ENCODE measurements at regions not wholly inside any gene's neighbourhood (a gene's known extent, or its start where the extent isn't known, plus 50 kb on each side); places are given as distances from the start of the nearest gene placed in this dataset.

DNA sequence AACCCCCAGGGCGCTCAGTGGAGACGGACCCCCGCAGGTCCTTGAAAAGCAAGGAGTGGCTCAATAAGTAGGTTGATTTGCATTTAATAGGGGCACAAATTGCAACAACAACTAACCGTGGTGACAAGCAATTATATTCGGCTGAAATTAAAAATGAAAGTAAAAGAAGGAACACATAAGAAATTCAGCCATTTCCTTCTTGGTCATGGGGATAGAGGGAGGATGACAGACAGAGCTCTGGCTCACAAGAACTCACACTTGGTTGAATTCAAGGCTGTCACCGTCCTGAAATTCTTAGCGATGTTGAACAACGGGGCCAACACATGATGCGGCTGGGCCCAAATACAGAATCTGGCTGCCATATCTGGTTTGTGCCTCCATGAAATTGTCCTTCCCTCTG is 129.0 kb downstream of the EDN3 start:
- no peak for DNase-seq (ENCODE audit: low read depth in 2 of 2, low spot score in 1 of 2)

DNA sequence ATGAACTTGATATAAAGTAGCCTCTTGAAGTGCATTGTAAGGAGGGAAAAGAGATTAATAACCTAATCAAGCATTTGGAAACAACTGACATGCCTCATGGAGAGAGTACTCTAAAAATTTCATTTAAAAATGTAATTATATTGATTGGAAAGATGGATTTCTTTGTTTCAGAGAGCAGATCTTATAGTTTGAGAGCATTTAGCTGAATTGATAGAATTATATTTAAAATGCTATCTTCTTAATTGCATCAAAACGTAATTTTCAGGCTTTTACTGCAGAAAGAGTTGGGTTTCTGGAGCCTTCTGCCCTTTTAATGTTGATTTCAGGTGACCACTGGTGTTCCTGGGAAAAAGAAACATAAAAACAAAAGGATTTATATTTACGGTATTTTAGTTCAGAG is 130.6 kb downstream of the EDN3 start:
- DNase-seq (ENCODE audit: low read depth in 2 of 2, low spot score in 1 of 2): no peak

DNA sequence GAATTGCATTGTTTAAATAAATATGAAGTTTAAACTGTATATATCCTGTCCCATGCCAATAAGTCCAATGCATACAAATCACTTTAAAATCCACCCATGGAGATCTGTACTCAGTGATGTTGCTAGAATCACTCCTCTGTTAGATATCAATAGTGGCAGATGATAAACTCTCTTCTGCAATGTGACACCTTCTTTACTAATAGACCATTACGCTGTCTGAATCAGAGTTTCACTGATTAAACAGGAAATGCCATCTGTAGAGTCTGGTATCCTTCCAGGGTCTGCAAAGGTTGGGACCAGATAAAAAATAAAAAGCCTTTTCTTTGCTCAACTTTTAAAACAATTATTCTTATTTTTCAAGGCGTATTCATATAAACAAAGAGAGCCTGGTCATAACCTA is 134.5 kb downstream of the EDN3 start:
- DNase-seq (ENCODE audit: low read depth in 2 of 2, low spot score in 1 of 2): no peak

DNA sequence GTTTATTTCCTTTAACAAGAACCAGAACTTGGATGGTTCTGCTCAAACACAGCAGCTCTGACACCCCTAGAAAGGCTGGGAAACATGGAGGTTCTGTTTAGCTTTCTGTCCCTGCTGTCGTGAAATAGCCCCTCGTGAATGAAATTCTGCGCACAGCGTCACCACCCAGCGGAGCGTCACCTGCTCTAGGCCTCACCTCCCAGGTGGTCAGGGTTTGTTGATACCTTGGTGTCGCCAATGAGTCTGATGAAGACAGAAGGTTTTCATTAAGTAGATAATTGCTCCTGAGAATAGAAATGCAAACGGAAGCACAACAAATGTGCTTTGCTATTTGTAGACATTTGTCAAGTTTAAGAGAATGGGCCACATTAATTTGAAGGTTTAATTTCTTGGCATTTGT is 135.1 kb downstream of the EDN3 start:
- DNase-seq (ENCODE audit: low read depth in 2 of 2, low spot score in 1 of 2): no peak

DNA sequence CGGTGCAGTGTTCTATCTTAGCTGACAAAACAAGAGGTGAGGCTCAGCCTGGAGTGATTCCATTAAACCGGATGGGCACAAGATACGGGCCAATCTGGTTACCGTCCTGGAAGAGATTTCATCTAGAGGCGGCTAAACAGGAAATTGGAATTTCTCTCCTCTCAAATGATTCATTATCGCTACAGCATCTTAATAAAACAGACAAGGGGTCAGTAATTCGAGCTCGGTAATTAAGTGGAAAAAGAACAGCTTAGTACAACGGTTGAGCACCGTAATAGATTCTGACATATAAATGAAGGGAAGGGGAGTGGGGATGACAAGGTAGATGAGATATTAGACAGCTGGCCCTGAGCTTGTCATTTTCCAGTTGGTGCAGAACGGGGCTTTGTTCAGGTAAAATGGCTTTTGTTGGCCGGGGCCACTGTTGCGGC is 137.2 kb downstream of the EDN3 start:
- no peak for DNase-seq (ENCODE audit: low read depth in 2 of 2, low spot score in 1 of 2)

DNA sequence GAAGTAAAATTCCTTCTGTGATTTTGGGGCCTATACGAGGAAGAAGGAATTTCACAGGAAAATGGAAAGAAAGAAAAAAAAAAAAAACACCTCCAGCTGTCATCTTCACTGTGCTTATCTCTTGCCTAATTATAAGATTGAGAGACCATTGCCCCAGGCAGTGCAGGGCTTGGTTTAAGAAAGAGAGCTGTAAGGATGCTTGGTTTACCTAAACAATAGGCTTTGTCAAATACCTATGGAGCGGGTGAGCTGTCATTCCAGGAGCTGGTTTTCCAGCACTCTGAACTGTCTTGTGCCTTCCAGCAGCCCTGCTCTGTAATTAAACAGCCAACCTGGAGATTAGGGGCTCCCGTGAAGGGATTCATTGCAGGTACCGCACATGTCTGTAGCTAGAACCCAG is 137.8 kb downstream of the EDN3 start:
- DNase-seq (ENCODE audit: low read depth in 2 of 2, low spot score in 1 of 2): no peak

DNA sequence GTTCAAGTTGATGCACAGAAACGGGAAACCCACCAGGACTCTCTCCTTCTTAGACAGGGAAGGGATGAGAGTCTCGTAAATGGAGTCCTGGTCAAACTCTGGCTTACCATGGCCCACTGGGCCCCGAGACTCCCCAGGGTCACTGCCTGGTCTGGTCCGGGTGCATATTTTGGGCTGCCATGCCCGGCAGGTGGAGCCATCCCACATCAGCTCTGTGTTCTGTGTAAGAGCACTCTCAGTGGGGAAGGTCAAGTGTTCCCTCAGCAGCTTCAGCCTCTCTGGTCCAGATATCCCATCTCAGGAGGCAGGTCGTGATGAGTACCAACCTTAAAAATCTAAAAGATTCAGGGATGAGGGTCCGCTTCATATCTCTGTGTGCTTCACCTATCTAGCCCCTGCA is 138.8 kb downstream of the EDN3 start:
- DNase-seq (ENCODE audit: low read depth in 2 of 2, low spot score in 1 of 2): no peak

- no peak for DNase-seq (ENCODE audit: low read depth in 2 of 2, low spot score in 1 of 2)
Measured at GRCh38 chr20:59441306-59441705, 140.9 kb downstream of the EDN3 start.

- DNase-seq (ENCODE audit: low read depth in 2 of 2, low spot score in 1 of 2): no peak
Measured at GRCh38 chr20:59441860-59442810, 141.7 kb downstream of the EDN3 start.

DNA sequence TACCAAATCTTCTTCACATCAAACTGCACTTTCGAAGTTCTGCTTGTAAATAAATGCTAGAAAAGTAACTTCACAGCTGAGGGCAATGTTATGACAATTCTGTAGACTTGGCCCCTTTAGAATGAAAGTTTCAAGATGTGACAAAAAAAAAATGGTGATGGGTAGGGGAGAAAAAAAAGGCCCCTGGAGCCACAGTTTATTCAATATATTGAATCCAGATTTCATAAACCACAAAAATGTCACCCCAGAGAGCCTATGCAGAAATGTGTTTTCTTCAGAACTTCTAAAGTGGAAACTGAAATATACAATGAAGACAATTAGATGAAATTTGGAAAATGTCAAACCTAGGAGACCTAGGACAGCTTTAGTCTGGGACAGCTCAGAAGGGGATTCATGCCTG is 143.1 kb downstream of the EDN3 start:
- no peak for DNase-seq (ENCODE audit: low read depth in 2 of 2, low spot score in 1 of 2)

- DNase-seq (ENCODE audit: low read depth in 2 of 2, low spot score in 1 of 2): no peak
Measured at GRCh38 chr20:59446376-59446775, 146.0 kb downstream of the EDN3 start.

DNA sequence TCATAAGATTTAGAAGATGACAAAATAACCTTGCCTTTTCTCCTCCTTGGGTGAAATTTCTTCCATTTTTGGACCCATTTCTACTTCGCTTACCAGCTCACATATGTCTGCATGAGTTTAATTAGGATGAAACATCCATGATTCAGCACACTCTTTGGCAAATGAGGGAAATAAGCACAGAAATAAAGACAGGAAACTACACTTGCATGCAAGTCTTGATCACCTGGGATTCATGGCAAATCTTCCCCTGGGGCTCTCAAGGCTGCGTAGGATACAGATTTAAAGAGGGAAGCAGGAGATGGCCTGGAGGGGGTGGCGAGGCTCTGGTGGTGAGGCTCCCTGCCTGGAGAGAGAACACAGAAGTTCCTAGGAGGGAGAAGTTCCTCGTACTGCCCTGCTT is 147.8 kb downstream of the EDN3 start:
- DNase-seq (ENCODE audit: low read depth in 2 of 2, low spot score in 1 of 2): no peak

DNA sequence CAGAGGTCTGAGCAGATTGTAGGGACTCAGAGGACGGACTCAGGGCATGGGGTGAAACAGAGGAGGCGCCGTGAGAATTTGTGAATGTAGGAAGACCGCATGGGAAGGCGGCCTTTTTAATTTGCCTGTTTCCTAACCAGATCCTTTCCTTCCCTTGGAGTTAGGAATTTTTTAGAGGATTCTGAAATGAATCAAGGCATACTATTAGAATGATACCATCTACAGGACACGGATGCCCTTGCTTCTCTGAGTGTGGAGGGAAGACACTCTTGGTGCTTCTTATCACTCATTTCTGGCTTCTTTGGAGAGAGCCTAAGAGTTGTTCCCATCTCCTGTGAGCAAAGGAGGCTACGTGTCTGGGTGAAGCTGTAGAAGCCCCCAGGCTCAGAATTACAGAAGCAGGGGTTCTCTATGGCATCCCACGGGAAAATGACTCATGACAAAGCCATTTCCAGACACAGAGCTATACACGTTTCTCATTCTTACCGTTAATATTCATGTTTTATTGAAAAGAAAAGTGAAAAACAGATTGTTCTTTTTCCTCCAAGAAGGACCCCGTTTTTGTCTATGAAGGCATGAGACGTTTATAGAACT is 148.5 kb downstream of the EDN3 start:
- no peak for DNase-seq (ENCODE audit: low read depth in 2 of 2, low spot score in 1 of 2)

DNA sequence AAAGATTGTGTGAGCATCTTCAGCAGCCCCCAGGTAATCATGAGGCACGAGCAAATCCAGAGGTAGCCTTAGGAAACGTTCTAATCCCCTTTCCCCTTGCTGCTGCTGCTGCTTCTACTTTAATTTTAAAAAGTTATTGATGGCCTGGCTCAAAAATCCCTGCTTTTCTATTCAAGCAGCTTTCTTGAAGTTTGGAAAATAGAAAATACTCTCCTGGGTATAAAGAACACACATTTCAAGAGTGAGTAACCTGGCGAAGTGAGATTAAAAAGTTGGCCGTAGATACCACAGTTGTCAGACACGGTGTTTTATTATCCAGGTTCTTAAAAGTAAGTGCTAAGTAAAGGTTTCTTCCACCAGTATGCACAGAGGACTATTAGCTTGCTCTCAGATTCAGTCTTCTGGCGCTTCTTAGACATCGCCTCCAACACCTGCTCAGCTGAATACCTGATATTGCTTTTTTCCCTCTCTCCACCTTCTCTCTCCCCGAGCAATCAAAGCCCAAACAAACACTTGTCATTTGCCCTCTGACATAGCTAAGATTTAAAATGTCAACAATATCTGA is 150.7 kb downstream of the EDN3 start:
- no peak for DNase-seq (ENCODE audit: low read depth in 2 of 2, low spot score in 1 of 2)

GRCh38 chr20:59451641-59452040 is 151.2 kb downstream of the EDN3 start:
- no peak for DNase-seq (ENCODE audit: low read depth in 2 of 2, low spot score in 1 of 2)

GRCh38 chr20:59452856-59453255 is 151.5 kb upstream of the PHACTR3 start:
- no peak for DNase-seq (ENCODE audit: low read depth in 2 of 2, low spot score in 1 of 2)

DNA sequence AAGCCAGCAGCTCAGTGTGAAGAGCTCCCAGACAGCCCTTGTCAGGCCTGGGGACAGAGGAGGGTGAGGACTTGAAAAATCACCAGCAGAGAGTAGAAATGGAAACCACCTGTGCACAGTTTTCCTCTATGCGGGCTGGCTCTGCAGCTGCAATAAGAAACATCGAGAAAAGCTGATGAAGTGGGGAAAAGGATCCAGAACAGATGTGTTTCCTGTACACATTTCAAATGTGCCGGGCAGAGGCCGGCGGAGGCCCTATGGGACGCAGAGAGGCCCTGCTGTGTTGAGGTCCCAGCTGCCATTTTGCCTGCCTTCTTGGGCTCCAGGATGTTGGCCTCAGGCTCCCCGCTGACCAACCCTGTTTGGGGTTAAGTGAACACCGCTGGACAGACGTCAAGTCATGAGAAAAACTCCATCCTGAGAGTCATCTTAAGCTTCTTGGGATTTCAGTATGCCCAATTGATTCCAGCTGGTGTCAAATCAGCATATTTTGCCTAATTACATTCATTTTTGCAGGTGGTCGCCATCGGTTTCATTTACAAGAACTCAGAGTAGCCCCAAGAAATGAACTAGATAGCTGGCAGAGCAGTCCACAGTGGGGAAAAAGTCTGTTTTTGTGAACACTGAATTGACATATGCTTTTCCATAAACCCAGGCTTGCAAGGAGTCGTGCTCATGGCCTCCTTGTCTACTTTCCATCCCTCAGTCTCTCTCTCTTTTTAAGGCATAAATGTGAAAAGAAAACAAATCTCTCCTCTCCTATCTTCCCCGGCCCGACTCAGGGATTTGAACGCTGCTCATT is 150.4 kb upstream of the PHACTR3 start:
- no peak for DNase-seq (ENCODE audit: low read depth in 2 of 2, low spot score in 1 of 2)

DNA sequence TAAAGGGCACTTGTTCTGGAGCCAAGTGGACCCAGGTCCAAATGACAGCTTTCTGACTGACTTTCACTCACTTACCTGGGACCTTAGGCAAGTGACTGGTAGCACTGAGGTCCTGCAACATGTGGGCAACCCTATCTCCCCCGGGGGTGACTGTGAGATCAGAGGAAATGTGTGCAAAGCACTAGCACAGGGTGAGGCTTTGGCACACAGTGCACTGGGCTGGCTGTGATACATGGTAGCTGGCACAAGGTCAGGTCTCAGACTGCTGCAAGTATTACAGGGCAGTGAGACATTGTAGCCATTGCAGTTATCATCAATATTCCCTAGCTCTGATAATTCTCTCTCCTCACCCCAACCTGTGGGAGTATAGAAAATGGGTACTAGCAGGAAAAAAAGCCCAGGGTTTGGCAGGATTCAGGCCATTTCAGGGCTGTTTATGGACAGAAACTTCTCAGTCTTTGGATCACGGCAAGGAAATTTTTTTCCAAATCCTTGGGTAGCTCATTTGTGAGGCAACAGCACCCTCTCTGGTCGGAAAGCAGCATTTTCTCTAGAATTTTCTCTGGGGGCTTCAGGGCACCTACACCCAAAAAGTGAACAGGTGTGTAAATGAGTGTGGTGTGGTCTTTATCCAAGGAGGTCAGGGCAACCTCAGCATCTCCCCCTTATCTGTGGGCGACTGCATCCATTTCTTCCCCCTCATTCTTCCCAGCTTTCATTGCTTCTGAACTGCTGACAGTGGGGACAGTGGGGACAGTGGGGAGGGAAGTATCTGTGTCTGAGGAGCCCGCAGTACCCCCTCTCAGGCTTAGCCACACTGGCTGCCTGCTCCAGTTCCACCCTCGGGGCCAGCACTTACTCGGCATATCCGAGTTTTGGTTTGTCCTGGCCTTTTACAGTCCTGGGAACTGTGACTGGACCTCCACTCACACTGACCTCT is 148.7 kb upstream of the PHACTR3 start:
- no peak for DNase-seq (ENCODE audit: low read depth in 2 of 2, low spot score in 1 of 2)

DNA sequence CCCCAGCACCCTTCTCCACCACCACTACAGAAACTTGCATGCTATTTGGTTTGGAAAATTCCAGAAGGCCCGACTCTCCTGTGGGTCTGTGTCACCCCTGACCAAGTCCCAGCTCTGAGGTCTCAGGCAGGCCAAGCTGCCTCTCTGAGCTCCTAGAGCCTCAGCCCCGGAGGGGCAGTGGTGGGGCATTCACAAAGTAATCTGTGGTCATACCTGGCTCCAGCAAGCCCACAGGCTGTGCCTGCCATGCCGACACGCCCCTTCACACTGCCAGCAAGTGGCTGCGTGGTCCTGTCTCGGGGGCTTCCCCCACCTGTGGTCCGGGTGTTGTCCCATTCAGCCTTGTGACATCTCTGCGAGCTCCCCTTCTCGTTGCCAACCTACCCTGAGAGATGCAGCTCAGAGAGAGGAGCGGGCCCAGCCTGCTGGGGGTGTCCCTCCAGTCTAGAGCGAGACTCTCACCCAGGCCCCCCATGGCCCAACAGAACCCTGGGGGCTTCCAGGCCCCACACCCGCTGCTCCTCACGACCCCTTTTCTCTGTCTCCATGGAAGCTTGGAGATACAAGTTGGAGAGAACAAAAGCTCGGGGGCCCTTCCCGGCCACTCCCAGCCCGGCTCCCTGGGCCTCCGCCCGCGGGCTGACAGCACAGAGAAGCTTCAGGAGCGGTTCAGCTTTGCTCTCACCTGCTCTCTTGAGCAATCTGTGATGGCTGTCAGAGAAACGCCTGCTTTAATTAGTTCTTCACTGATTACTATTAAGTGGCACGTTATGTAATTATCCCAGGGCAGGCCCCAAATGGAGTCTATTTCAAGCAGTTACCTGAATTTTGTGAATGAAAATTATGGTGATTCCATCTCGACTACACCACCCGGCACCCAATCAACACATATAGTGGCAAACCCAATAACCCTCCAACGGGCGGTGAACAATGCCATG is 147.7 kb upstream of the PHACTR3 start:
- no peak for DNase-seq (ENCODE audit: low read depth in 2 of 2, low spot score in 1 of 2)

Measured in stimulated activated CD8-positive, alpha-beta memory T cell treated with anti-CD3 and anti-CD28 coated beads, Interleukin-4, amount 100 ng/mL, for 4 hours (primary cell).